K562 (cell line): ENCODE measurements at regions not wholly inside any gene's neighbourhood (a gene's known extent, or its start where the extent isn't known, plus 50 kb on each side); places are given as distances from the start of the nearest gene placed in this dataset.

Experiments used
- ATAC-seq: fragments of 200-7000 bp; cut with Tn5 transposase; 3 replicates; pipeline ENCODE4 v1.9.1; 2020; ENCODE audit warnings: moderate library complexity
- BruUV-seq: library from RNA; stranded (reverse); fragments of 400-500 nt; replicated peaks from 2 replicates; lab custom pipeline; 2021; lab: Mats Ljungman, UMichigan
- CTCF ChIA-PET: fragments of 300-600 bp; formaldehyde crosslinking; extraction: SDS; loops from one replicate; lab custom pipeline; 2021; ENCODE audit warnings: low intra/inter-chr PET ratio; lab: Yijun Ruan, JAX
- POLR2A ChIA-PET: fragments of 300-600, 350-650 bp; sonication (Branson Sonifier 250); formaldehyde crosslinking; extraction: SDS; loops from one replicate; lab custom pipeline; 2021; ENCODE audit warnings: antibody characterized with exemption, inconsistent platforms; lab: Yijun Ruan, JAX
- DNase-seq, 4 experiments: peaks; one replicate each; pipeline versions ENCODE4 v3.0.0 to v3.0.0-alpha.2; 2011 to 2018; ENCODE audit warnings: low spot score in 3 of 4, mixed read lengths in 3 of 4; ENCODE audit errors: extremely low read depth in 1 of 4
- FAIRE-seq: peaks from 2 replicates; lab custom pipeline; 2011; peaks lifted over from hg19 to GRCh38; lab: Jason Lieb, UNC
- H2AFZ ChIP-seq: 2 replicates; pipeline ENCODE4 v1.6.0; 2011; ENCODE audit warnings: low read depth, low read length, control low read depth, inconsistent platforms
- H3K27ac ChIP-seq: fragments of 200-600 bp; 3 replicates; pipeline ENCODE4 v1.8.0; 2011; ENCODE audit warnings: low read depth, mild to moderate bottlenecking, control low read depth, inconsistent platforms, low read length, moderate library complexity, mixed read lengths; ENCODE audit errors: extremely low read depth
- H3K27me3 ChIP-seq, 2 experiments: fragments of 300-600 bp in 1 of 2; 2 replicates in 1 of 2; 3 replicates in 1 of 2; pipeline versions ENCODE4 v1.6.0 to v1.8.0; 2011; ENCODE audit warnings: inconsistent platforms in 2 of 2, low read length in 2 of 2, mild to moderate bottlenecking in 1 of 2, mixed read lengths in 1 of 2, moderate library complexity in 1 of 2; ENCODE audit not compliant: control insufficient read depth in 2 of 2, insufficient read depth in 2 of 2
- H3K36me3 ChIP-seq: fragments of 300-600 bp; 3 replicates; pipeline ENCODE4 v1.8.0; 2011; ENCODE audit warnings: mild to moderate bottlenecking, low read length, inconsistent platforms; ENCODE audit not compliant: control insufficient read depth, insufficient read depth
- H3K4me1 ChIP-seq, 2 experiments: fragments of 200-600 bp in 1 of 2; replicated peaks in 1 of 2; 2 replicates in 1 of 2; 3 replicates in 1 of 2; pipeline versions ENCODE4 v1.5.1 to v1.8.0; 2011; ENCODE audit warnings: inconsistent platforms in 2 of 2, low read length in 2 of 2, mild to moderate bottlenecking in 1 of 2, mixed read lengths in 1 of 2, moderate library complexity in 1 of 2; ENCODE audit not compliant: control insufficient read depth in 2 of 2, insufficient read depth in 2 of 2
- H3K4me2 ChIP-seq: 2 replicates; pipeline ENCODE4 v1.6.1; 2011; ENCODE audit warnings: low read length, control low read depth, inconsistent platforms, mixed read lengths; ENCODE audit not compliant: insufficient read depth
- H3K4me3 ChIP-seq: fragments of 200-600 bp; sonication (generic), shearing (Covaris generic); 2 replicates; pipeline ENCODE4 v1.5.1; 2016; ENCODE audit warnings: control low read depth, inconsistent platforms
- H3K79me2 ChIP-seq: fragments of 200-600 bp; 3 replicates; pipeline ENCODE4 v1.8.0; 2011; ENCODE audit warnings: low read length, inconsistent platforms; ENCODE audit not compliant: control insufficient read depth, insufficient read depth
- H3K9ac ChIP-seq, 2 experiments: 2 replicates each; pipeline versions ENCODE4 v1.6.0 to v1.6.1; 2011; ENCODE audit warnings: low read depth in 2 of 2, low read length in 2 of 2, control low read depth in 1 of 2, inconsistent platforms in 1 of 2, mild to moderate bottlenecking in 1 of 2, mixed read lengths in 1 of 2; ENCODE audit not compliant: insufficient read depth in 1 of 2
- H3K9me1 ChIP-seq: one replicate; pipeline ENCODE4 v1.6.0; 2011; ENCODE audit warnings: inconsistent platforms, mild to moderate bottlenecking, low read length, moderate library complexity; ENCODE audit not compliant: control insufficient read depth, insufficient read depth
- H3K9me3 ChIP-seq: replicated peaks from 2 replicates; pipeline ENCODE4 v1.5.1; 2011; ENCODE audit warnings: low read depth, low read length, inconsistent platforms; ENCODE audit not compliant: control insufficient read depth, insufficient read depth
- H4K20me1 ChIP-seq: replicated peaks from 2 replicates; pipeline ENCODE4 v1.6.1; 2011; ENCODE audit warnings: low read length, inconsistent platforms, mixed read lengths; ENCODE audit not compliant: control insufficient read depth, insufficient read depth
- BHLHE40 ChIP-seq: IDR thresholded peaks from 2 replicates; pipeline ENCODE4 v1.6.1; 2011; ENCODE audit warnings: low read length, improper control_type of control experiment
- RBM15 ChIP-seq: fragments of 200-400 bp; formaldehyde crosslinking; IDR thresholded peaks from 2 replicates; pipeline ENCODE4 v1.6.1; 2018; ENCODE audit warnings: mild to moderate bottlenecking, low read length, moderate library complexity; ENCODE audit not compliant: insufficient read depth
- TBL1XR1 ChIP-seq, 2 experiments: IDR thresholded peaks; 2 replicates each; pipeline ENCODE4 v1.6.1; 2012; ENCODE audit warnings: improper control_type of control experiment in 2 of 2, low read length in 2 of 2, mild to moderate bottlenecking in 1 of 2
- YBX1 ChIP-seq: fragments of 450-650 bp; IDR thresholded peaks from 2 replicates; pipeline ENCODE4 v1.7.1; 2016; ENCODE audit warnings: mild to moderate bottlenecking
- ZC3H8 ChIP-seq: fragments of 450-650 bp; IDR thresholded peaks from 2 replicates; pipeline ENCODE4 v1.6.1; 2017
- ZNF134 ChIP-seq: fragments of 250-450 bp; sonication (Bioruptor Pico); conservative IDR thresholded peaks from 2 replicates; pipeline ENCODE4 v1.4.0; 2020
- in situ Hi-C: fragments of 300-500 bp; cut with MboI; formaldehyde crosslinking; loops from 4 replicates; pipeline ENCODE4 v1.15.0; 2018; ENCODE audit warnings: inconsistent platforms, mixed read lengths
- intact Hi-C: fragments of 100-400 bp; cut with micrococcal nuclease; formaldehyde crosslinking; loops from 2 replicates; pipeline ENCODE4 v1.14.2; 2022
- TF ChIP-seq, protein P1 (sequence below): fragments of 250-450 bp; sonication (Bioruptor Pico); IDR thresholded peaks from 2 replicates; pipeline ENCODE4 v1.8.0; 2022; ENCODE audit warnings: inconsistent platforms
- TF ChIP-seq, protein P2 (sequence below): fragments of 450-650 bp; formaldehyde crosslinking; IDR thresholded peaks from 2 replicates; pipeline ENCODE4 v1.4.0; 2022; ENCODE audit warnings: missing genetic modification characterization
- TF ChIP-seq, protein P3 (sequence below): fragments of 150-350 bp; IDR thresholded peaks from 2 replicates; pipeline ENCODE4 v1.6.1; 2014; ENCODE audit warnings: low read depth, mild to moderate bottlenecking, low read length, borderline replicate concordance
- TF ChIP-seq, protein P4 (sequence below): fragments of 250-450 bp; sonication (Bioruptor Pico); IDR thresholded peaks from 2 replicates; pipeline ENCODE4 v1.5.0; 2022; ENCODE audit warnings: mild to moderate bottlenecking

DNA sequence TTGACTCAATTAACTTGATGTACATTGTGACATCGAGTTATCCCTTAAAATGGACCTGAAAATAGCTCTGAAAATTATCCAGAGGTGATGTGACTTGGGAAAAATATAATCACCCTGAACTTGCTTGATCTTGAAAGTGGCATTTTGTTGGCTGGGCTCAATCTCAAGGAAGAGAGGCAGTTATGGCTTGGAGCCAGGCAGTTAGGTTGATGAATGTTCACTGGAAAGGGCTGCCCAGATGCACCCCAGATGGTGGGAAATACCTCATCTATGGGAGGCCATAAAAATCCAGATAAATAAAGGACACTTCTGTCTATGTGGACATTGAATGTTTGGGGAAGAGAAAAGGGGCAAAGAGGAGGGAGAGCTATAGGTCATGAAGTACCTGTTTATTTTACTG is 55.7 kb upstream of the OR5AN1 start (continued):
- TF ChIP-seq, protein P1, sequence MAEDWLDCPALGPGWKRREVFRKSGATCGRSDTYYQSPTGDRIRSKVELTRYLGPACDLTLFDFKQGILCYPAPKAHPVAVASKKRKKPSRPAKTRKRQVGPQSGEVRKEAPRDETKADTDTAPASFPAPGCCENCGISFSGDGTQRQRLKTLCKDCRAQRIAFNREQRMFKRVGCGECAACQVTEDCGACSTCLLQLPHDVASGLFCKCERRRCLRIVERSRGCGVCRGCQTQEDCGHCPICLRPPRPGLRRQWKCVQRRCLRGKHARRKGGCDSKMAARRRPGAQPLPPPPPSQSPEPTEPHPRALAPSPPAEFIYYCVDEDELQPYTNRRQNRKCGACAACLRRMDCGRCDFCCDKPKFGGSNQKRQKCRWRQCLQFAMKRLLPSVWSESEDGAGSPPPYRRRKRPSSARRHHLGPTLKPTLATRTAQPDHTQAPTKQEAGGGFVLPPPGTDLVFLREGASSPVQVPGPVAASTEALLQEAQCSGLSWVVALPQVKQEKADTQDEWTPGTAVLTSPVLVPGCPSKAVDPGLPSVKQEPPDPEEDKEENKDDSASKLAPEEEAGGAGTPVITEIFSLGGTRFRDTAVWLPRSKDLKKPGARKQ (CRISPR knock-in tag): no peak
- no peak for TF ChIP-seq TBL1XR1 (IDR thresholded peaks at IDR 0.05; ENCODE audit: low read length in 2 of 2)
- TF ChIP-seq, protein P2, sequence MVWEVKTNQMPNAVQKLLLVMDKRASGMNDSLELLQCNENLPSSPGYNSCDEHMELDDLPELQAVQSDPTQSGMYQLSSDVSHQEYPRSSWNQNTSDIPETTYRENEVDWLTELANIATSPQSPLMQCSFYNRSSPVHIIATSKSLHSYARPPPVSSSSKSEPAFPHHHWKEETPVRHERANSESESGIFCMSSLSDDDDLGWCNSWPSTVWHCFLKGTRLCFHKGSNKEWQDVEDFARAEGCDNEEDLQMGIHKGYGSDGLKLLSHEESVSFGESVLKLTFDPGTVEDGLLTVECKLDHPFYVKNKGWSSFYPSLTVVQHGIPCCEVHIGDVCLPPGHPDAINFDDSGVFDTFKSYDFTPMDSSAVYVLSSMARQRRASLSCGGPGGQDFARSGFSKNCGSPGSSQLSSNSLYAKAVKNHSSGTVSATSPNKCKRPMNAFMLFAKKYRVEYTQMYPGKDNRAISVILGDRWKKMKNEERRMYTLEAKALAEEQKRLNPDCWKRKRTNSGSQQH (CRISPR knock-in tag): no peak
- TF ChIP-seq ZNF134 (CRISPR knock-in tag): no peak
- TF ChIP-seq BHLHE40: no peak
- no peak for TF ChIP-seq RBM15
- TF ChIP-seq, all 486 proteins: peak for 0

DNA sequence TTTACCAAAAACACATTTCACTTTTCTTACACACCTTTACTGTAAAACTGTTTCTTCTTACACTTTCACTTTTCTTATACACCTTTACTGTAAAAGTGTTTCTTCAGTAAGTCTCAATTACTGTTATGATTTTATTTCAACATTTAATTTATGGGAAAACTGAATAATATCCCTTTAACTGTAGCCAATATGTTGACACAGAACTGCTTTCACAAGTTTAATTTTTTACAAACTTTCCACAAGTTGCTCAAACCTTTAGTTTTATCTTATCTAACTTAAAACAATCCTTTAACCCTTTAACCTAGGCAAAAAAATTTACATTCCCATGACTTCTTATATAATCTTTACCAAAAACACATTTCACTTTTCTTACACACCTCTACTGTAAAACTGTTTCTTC is 63.3 kb upstream of the OR5AN1 start:
- H3K36me3 ChIP-seq: no peaks in the 10 kb centered on the region
- no peaks in the 10 kb centered on the region for H3K9me3 ChIP-seq
- TF ChIP-seq, protein P3, sequence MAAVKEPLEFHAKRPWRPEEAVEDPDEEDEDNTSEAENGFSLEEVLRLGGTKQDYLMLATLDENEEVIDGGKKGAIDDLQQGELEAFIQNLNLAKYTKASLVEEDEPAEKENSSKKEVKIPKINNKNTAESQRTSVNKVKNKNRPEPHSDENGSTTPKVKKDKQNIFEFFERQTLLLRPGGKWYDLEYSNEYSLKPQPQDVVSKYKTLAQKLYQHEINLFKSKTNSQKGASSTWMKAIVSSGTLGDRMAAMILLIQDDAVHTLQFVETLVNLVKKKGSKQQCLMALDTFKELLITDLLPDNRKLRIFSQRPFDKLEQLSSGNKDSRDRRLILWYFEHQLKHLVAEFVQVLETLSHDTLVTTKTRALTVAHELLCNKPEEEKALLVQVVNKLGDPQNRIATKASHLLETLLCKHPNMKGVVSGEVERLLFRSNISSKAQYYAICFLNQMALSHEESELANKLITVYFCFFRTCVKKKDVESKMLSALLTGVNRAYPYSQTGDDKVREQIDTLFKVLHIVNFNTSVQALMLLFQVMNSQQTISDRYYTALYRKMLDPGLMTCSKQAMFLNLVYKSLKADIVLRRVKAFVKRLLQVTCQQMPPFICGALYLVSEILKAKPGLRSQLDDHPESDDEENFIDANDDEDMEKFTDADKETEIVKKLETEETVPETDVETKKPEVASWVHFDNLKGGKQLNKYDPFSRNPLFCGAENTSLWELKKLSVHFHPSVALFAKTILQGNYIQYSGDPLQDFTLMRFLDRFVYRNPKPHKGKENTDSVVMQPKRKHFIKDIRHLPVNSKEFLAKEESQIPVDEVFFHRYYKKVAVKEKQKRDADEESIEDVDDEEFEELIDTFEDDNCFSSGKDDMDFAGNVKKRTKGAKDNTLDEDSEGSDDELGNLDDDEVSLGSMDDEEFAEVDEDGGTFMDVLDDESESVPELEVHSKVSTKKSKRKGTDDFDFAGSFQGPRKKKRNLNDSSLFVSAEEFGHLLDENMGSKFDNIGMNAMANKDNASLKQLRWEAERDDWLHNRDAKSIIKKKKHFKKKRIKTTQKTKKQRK: no peak
- TF ChIP-seq, protein P4, sequence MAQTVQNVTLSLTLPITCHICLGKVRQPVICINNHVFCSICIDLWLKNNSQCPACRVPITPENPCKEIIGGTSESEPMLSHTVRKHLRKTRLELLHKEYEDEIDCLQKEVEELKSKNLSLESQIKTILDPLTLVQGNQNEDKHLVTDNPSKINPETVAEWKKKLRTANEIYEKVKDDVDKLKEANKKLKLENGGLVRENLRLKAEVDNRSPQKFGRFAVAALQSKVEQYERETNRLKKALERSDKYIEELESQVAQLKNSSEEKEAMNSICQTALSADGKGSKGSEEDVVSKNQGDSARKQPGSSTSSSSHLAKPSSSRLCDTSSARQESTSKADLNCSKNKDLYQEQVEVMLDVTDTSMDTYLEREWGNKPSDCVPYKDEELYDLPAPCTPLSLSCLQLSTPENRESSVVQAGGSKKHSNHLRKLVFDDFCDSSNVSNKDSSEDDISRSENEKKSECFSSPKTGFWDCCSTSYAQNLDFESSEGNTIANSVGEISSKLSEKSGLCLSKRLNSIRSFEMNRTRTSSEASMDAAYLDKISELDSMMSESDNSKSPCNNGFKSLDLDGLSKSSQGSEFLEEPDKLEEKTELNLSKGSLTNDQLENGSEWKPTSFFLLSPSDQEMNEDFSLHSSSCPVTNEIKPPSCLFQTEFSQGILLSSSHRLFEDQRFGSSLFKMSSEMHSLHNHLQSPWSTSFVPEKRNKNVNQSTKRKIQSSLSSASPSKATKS (CRISPR knock-in tag): no peak
- TF ChIP-seq ZNF134 (CRISPR knock-in tag) (no peak), ZC3H8 (no peak), YBX1 (no peak)
- TF ChIP-seq, all 486 proteins: peak for 0
- Histone ChIP-seq H3K27ac (no peak overlapping the region), H3K27me3 (no peaks in the 10 kb centered on the region), H3K79me2 (no peaks in the 10 kb centered on the region), H4K20me1 (no peaks in the 10 kb centered on the region), H3K4me3 (no peak overlapping the region), H3K4me1 (no peaks in the 10 kb centered on the region), H3K4me2 (no peak overlapping the region), H3K9me1 (no peaks in the 10 kb centered on the region), H3K9ac (no peak overlapping the region), H2AFZ (no peak overlapping the region)
- no TSS peak for BruUV-seq
- no peak for FAIRE-seq
- DNase-seq: no peak
- ATAC-seq: no peak
- intact Hi-C loops: no loop called here
- in situ Hi-C loops: no loop called here
- ChIA-PET POLR2A (no interaction called here), CTCF (no interaction called here)
